A549 (cell line): ENCODE measurements at regions not wholly inside any gene's neighbourhood (a gene's known extent, or its start where the extent isn't known, plus 50 kb on each side); places are given as distances from the start of the nearest gene placed in this dataset.

ENCODE experiments used
- ATAC-seq, 2 experiments: fragments of 200-7000 bp in 1 of 2; fragments of >200 bp in 1 of 2; cut with Nextera tagmentation in 1 of 2; cut with Tn5 transposase in 1 of 2; 3 replicates each; pipeline versions ENCODE4 v1.8.0 to v1.9.1; 2018 to 2020; ENCODE audit warnings: mild to moderate bottlenecking in 1 of 2, moderate library complexity in 1 of 2
- CTCF ChIA-PET: fragments of 300-600 bp; sonication (Branson Sonifier 250); formaldehyde crosslinking; extraction: SDS; loops from one replicate; lab custom pipeline; 2021; ENCODE audit warnings: antibody characterized with exemption, inconsistent platforms; lab: Yijun Ruan, JAX
- POLR2A ChIA-PET: fragments of 350-600 bp; formaldehyde crosslinking; extraction: SDS; loops from one replicate; lab custom pipeline; 2021; ENCODE audit warnings: antibody characterized with exemption, inconsistent platforms; lab: Yijun Ruan, JAX
- DNase-seq, 2 experiments: peaks; one replicate each; pipeline versions ENCODE4 v3.0.0 to v3.0.0-alpha.2; 2011 to 2016; ENCODE audit warnings: low read depth in 1 of 2, low spot score in 1 of 2
- FAIRE-seq: peaks from 2 replicates; lab custom pipeline; 2011; peaks lifted over from hg19 to GRCh38; lab: Jason Lieb, UNC
- H3K27ac ChIP-seq, 2 experiments: fragments of >200 bp; sonication (Bioruptor Twin); formaldehyde crosslinking; 3 replicates each; pipeline ENCODE4 v1.5.1; 2016 to 2017
- H3K4me1 ChIP-seq: fragments of >200 bp; sonication (Bioruptor Twin); formaldehyde crosslinking; 3 replicates; pipeline ENCODE4 v1.6.1; 2016
- H3K4me2 ChIP-seq: fragments of >200 bp; sonication (Bioruptor Twin); formaldehyde crosslinking; 3 replicates; pipeline ENCODE4 v1.6.1; 2016
- H3K4me3 ChIP-seq: fragments of >200 bp; sonication (Bioruptor Twin); formaldehyde crosslinking; 3 replicates; pipeline ENCODE4 v1.5.1; 2016
- H3K9me3 ChIP-seq: fragments of >200 bp; sonication (Bioruptor Twin); formaldehyde crosslinking; 3 replicates; pipeline ENCODE4 v1.6.1; 2016
- BHLHE40 ChIP-seq: IDR thresholded peaks from 2 replicates; pipeline ENCODE4 v1.6.1; 2012; ENCODE audit warnings: low read depth, low read length, inconsistent platforms
- CBX8 ChIP-seq: fragments of 200-600 bp; sonication (generic); IDR thresholded peaks from 2 replicates; pipeline ENCODE4 v1.6.1; 2016
- CHD4 ChIP-seq: fragments of 200-600 bp; sonication (generic); IDR thresholded peaks from 2 replicates; pipeline ENCODE4 v1.6.1; 2016; ENCODE audit warnings: antibody characterized with exemption, mild to moderate bottlenecking, borderline replicate concordance
- EHF ChIP-seq: fragments of 250-450 bp; sonication (Bioruptor Pico); IDR thresholded peaks from 2 replicates; pipeline ENCODE4 v1.5.0; 2020; ENCODE audit warnings: mild to moderate bottlenecking
- EHMT2 ChIP-seq: fragments of 200-600 bp; sonication (generic); IDR thresholded peaks from 2 replicates; pipeline ENCODE4 v1.6.1; 2016; ENCODE audit warnings: antibody characterized with exemption, low read depth, mild to moderate bottlenecking, moderate library complexity
- EP300 ChIP-seq, 2 experiments: fragments of >200 bp; sonication (Bioruptor Twin); formaldehyde crosslinking; IDR thresholded peaks; 2 replicates in 1 of 2; 3 replicates in 1 of 2; pipeline ENCODE4 v1.6.1; 2016 to 2017
- FOSL2 ChIP-seq, 2 experiments: fragments of 450-650 bp in 1 of 2; fragments of >200 bp in 1 of 2; sonication (Bioruptor Twin) in 1 of 2; formaldehyde crosslinking; IDR thresholded peaks; 2 replicates each; pipeline versions ENCODE4 v1.5.0 to v1.6.1; 2016 to 2020; ENCODE audit warnings: mild to moderate bottlenecking in 1 of 2, moderate library complexity in 1 of 2
- GATA3 ChIP-seq: IDR thresholded peaks from 2 replicates; pipeline ENCODE4 v1.6.1; 2012; ENCODE audit warnings: borderline replicate concordance
- HEYL ChIP-seq: fragments of 250-450 bp; sonication (Bioruptor Pico); IDR thresholded peaks from 2 replicates; pipeline ENCODE4 v1.8.0; 2021; ENCODE audit warnings: mild to moderate bottlenecking, moderate library complexity
- HOXB13 ChIP-seq: fragments of 250-450 bp; sonication (Bioruptor Pico); IDR thresholded peaks from 2 replicates; pipeline ENCODE4 v1.5.0; 2020; ENCODE audit warnings: low read depth, mild to moderate bottlenecking, moderate library complexity
- JUNB ChIP-seq: fragments of >200 bp; sonication (Bioruptor Twin); formaldehyde crosslinking; IDR thresholded peaks from 2 replicates; pipeline ENCODE4 v1.6.1; 2016
- KDM5A ChIP-seq: fragments of 200-600 bp; sonication (generic); IDR thresholded peaks from 2 replicates; pipeline ENCODE4 v1.6.1; 2016; ENCODE audit warnings: antibody characterized with exemption, mild to moderate bottlenecking
- MAZ ChIP-seq: fragments of 150-350 bp; IDR thresholded peaks from 2 replicates; pipeline ENCODE4 v1.6.1; 2014; ENCODE audit warnings: antibody characterized with exemption, low read depth, low read length, borderline replicate concordance
- NPAS2 ChIP-seq: fragments of 250-450 bp; sonication (Bioruptor Pico); IDR thresholded peaks from 2 replicates; pipeline ENCODE4 v1.8.0; 2022; ENCODE audit warnings: mild to moderate bottlenecking, moderate library complexity, borderline replicate concordance
- PHF8 ChIP-seq: fragments of 200-600 bp; sonication (generic); IDR thresholded peaks from 2 replicates; pipeline ENCODE4 v1.6.1; 2016; ENCODE audit warnings: low read depth, mild to moderate bottlenecking, antibody characterized with exemption, moderate library complexity, borderline replicate concordance
- RAD21 ChIP-seq, 2 experiments: fragments of >200 bp in 1 of 2; sonication (Bioruptor Twin) in 1 of 2; formaldehyde crosslinking in 1 of 2; IDR thresholded peaks in 1 of 2; conservative IDR thresholded peaks in 1 of 2; 2 replicates in 1 of 2; 3 replicates in 1 of 2; pipeline ENCODE4 v1.6.1; 2012 to 2018; ENCODE audit warnings: inconsistent platforms in 1 of 2
- RCOR1 ChIP-seq: fragments of 150-350 bp; IDR thresholded peaks from 2 replicates; pipeline ENCODE4 v1.6.1; 2014; ENCODE audit warnings: antibody characterized with exemption, low read length, low read depth
- RNF2 ChIP-seq: fragments of 200-600 bp; sonication (generic); IDR thresholded peaks from 2 replicates; pipeline ENCODE4 v1.6.1; 2016; ENCODE audit warnings: low read depth, mild to moderate bottlenecking, antibody characterized with exemption, moderate library complexity, borderline replicate concordance
- TFCP2L1 ChIP-seq: fragments of 250-450 bp; sonication (Bioruptor Pico); IDR thresholded peaks from 2 replicates; pipeline ENCODE4 v1.5.0; 2021; ENCODE audit warnings: mild to moderate bottlenecking
- ZC3H11A ChIP-seq: fragments of 450-650 bp; IDR thresholded peaks from 2 replicates; pipeline ENCODE4 v1.6.1; 2014; ENCODE audit warnings: antibody characterized with exemption, mild to moderate bottlenecking
- ZFP36 ChIP-seq: fragments of 450-650 bp; IDR thresholded peaks from 2 replicates; pipeline ENCODE4 v1.6.1; 2014; ENCODE audit warnings: borderline replicate concordance; ENCODE audit not compliant: partially characterized antibody
- ZNF302 ChIP-seq: fragments of 250-450 bp; sonication (Bioruptor Pico); IDR thresholded peaks from 2 replicates; pipeline ENCODE4 v1.9.0; 2021; ENCODE audit warnings: inconsistent platforms, mild to moderate bottlenecking, moderate library complexity
- ZSCAN20 ChIP-seq: fragments of 250-450 bp; sonication (Bioruptor Pico); IDR thresholded peaks from 2 replicates; pipeline ENCODE4 v1.8.0; 2022; ENCODE audit warnings: mild to moderate bottlenecking, moderate library complexity
- WGBS: methylation state at CpG from one replicate; pipeline ENCODE4 v1.1.6; 2017; ENCODE audit errors: missing lambda C conversion rate; 5-methylcytosine and 5-hydroxymethylcytosine counted together
- TF ChIP-seq, protein P1 (sequence below): fragments of >200 bp; sonication (Bioruptor Twin); formaldehyde crosslinking; IDR thresholded peaks from 3 replicates; pipeline ENCODE4 v1.6.1; 2016
- TF ChIP-seq, protein P2 (sequence below): fragments of 150-350 bp; IDR thresholded peaks from 2 replicates; pipeline ENCODE4 v1.6.1; 2014; ENCODE audit warnings: low read depth, mild to moderate bottlenecking, low read length
- TF ChIP-seq, protein P3 (sequence below): IDR thresholded peaks from 2 replicates; pipeline ENCODE4 v1.6.1; 2012
- TF ChIP-seq, protein P4 (sequence below): fragments of >200 bp; sonication (Bioruptor Twin); formaldehyde crosslinking; IDR thresholded peaks from 3 replicates; pipeline ENCODE4 v1.5.1; 2016

DNA sequence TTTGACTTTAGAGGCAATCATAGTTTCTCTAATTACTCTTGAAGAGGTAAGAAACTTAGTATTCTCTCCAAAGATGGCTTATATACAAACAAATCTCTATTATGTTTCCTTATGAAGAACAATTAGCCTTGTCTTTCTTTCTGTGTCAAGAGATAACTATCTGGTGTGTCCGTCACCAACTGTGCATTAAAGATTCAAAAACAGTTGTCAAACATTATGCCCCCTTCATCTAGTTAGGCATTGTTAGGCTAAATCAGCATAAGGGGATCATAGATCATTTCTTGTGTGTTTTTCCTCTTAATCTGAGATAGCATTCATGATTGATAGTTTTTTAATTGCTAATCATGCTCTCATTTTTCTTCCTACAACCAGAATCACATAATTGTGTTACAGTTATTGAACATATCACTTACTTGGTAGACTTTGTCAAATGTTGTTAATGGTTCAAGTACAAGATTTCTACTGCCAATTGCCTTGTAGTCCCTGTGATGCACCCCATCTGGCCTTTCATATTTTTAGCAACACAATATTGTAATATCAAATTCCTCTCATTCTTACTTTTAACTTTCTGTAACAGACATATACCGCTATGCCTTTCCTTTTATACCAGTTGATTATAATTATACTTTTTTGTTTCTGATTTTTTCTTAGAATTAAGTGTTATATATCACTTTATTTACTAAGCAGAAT lies 612.7 kb downstream of the SLITRK6 start:
- ChIA-PET POLR2A (no interaction called here), CTCF (no interaction called here)
- ATAC-seq (no peak), DNase-seq (no peak), FAIRE-seq (no peak)
- H3K9me3 ChIP-seq, result no peaks in the 10 kb centered on the region
- no peaks in the 10 kb centered on the region for H3K4me1 ChIP-seq
- no peak overlapping the region for H3K27ac ChIP-seq
- TF ChIP-seq ZFP36, result no peak
- no peak for TF ChIP-seq KDM5A
- no peak for TF ChIP-seq RAD21 (conservative IDR thresholded peaks at IDR 0.05 in 1 of 2, IDR thresholded peaks at IDR 0.05 in 1 of 2)
- TF ChIP-seq, protein P1, sequence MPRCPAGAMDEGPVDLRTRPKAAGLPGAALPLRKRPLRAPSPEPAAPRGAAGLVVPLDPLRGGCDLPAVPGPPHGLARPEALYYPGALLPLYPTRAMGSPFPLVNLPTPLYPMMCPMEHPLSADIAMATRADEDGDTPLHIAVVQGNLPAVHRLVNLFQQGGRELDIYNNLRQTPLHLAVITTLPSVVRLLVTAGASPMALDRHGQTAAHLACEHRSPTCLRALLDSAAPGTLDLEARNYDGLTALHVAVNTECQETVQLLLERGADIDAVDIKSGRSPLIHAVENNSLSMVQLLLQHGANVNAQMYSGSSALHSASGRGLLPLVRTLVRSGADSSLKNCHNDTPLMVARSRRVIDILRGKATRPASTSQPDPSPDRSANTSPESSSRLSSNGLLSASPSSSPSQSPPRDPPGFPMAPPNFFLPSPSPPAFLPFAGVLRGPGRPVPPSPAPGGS, result no peak
- TF ChIP-seq RCOR1, result no peak
- TF ChIP-seq EHF (CRISPR knock-in tag), result no peak
- no peak for TF ChIP-seq PHF8
- TF ChIP-seq BHLHE40, result no peak
- TF ChIP-seq CHD4, result no peak
- TF ChIP-seq GATA3, result no peak
- no peak for TF ChIP-seq HOXB13 (CRISPR knock-in tag)
- TF ChIP-seq HEYL (CRISPR knock-in tag), result no peak
- TF ChIP-seq, protein P2, sequence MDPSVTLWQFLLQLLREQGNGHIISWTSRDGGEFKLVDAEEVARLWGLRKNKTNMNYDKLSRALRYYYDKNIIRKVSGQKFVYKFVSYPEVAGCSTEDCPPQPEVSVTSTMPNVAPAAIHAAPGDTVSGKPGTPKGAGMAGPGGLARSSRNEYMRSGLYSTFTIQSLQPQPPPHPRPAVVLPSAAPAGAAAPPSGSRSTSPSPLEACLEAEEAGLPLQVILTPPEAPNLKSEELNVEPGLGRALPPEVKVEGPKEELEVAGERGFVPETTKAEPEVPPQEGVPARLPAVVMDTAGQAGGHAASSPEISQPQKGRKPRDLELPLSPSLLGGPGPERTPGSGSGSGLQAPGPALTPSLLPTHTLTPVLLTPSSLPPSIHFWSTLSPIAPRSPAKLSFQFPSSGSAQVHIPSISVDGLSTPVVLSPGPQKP, result no peak
- TF ChIP-seq ZSCAN20 (CRISPR knock-in tag), result no peak
- TF ChIP-seq JUNB, result no peak
- TF ChIP-seq RNF2, result no peak
- no peak for TF ChIP-seq NPAS2 (CRISPR knock-in tag)
- TF ChIP-seq, protein P3, sequence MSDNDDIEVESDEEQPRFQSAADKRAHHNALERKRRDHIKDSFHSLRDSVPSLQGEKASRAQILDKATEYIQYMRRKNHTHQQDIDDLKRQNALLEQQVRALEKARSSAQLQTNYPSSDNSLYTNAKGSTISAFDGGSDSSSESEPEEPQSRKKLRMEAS, result no peak
- no peak for TF ChIP-seq ZC3H11A
- TF ChIP-seq EHMT2, result no peak
- no peak overlapping the region for H3K4me3 ChIP-seq
- H3K4me2 ChIP-seq, result no peak overlapping the region
- WGBS, result 76% methylated on average over 2 of the region's 2 CpGs

DNA sequence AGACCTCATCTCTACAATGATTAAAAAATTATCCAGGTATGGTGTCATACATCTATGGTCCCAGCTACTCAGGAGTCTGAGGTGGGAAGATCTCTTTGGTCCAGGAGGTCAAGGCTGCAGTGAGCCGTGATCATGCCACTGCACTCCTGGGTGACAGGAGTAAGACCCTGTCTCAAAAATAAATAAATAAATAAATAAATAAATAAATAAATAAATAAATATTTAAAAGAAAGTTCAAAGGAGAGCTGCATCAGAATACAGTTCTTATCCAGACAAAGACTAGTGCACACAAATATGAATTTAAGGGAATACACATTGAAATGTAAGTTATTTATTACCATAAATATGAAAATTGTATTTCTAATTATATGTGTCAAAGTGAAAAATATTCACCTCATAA lies 624.9 kb downstream of the SLITRK6 start:
- CTCF ChIA-PET, result no interaction called here

More for the DNA sequence above, 624.9 kb downstream of the SLITRK6 start:
- TF ChIP-seq TFCP2L1 (CRISPR knock-in tag), result no peak
- no peak for TF ChIP-seq MAZ
- peak; percentile 66 for TF ChIP-seq ZC3H11A
- no peak for TF ChIP-seq CBX8
- TF ChIP-seq, protein P4, sequence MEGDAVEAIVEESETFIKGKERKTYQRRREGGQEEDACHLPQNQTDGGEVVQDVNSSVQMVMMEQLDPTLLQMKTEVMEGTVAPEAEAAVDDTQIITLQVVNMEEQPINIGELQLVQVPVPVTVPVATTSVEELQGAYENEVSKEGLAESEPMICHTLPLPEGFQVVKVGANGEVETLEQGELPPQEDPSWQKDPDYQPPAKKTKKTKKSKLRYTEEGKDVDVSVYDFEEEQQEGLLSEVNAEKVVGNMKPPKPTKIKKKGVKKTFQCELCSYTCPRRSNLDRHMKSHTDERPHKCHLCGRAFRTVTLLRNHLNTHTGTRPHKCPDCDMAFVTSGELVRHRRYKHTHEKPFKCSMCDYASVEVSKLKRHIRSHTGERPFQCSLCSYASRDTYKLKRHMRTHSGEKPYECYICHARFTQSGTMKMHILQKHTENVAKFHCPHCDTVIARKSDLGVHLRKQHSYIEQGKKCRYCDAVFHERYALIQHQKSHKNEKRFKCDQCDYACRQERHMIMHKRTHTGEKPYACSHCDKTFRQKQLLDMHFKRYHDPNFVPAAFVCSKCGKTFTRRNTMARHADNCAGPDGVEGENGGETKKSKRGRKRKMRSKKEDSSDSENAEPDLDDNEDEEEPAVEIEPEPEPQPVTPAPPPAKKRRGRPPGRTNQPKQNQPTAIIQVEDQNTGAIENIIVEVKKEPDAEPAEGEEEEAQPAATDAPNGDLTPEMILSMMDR, result no peak
- TF ChIP-seq EP300 (IDR thresholded peaks at IDR 0.05), result no peak
- TF ChIP-seq ZNF302, result no peak
- TF ChIP-seq FOSL2 (IDR thresholded peaks at IDR 0.05), result no peak
- no peak for TF ChIP-seq FOSL2 (CRISPR knock-in tag; IDR thresholded peaks at IDR 0.05)
- WGBS, result 83% methylated on average over 1 of the region's 1 CpG
- ATAC-seq (no peak), FAIRE-seq (no peak), DNase-seq (no peak)
- POLR2A ChIA-PET, result no interaction called here
- H3K4me1 ChIP-seq, result no peaks in the 10 kb centered on the region
- H3K27ac ChIP-seq, result no peak overlapping the region
- H3K9me3 ChIP-seq, result no peaks in the 10 kb centered on the region
- H3K4me2 ChIP-seq, result no peak overlapping the region
- no peak overlapping the region for H3K4me3 ChIP-seq
